ENCODE measurements at regions not wholly inside any gene's neighbourhood (a gene's known extent, or its start where the extent isn't known, plus 50 kb on each side); places are given as distances from the start of the nearest gene placed in this dataset.

GRCh38 chr21:34282223-34282622 is 81.6 kb upstream of the KCNE2 start:
- Histone ChIP-seq H3K9ac (ENCODE audit: insufficient read depth, low read depth, low read length) (no peak overlapping the region), H3K4me3 (replicated peaks in 1 of 3; ENCODE audit: insufficient read depth in 1 of 3, low read depth in 2 of 3, low read length in 3 of 3) (no peak overlapping the region), H2AFZ (ENCODE audit: low read length) (no peak overlapping the region), H3K36me3 (replicated peaks in 1 of 2; ENCODE audit: control insufficient read depth in 1 of 2, insufficient read depth in 2 of 2, low read length in 2 of 2) (no peaks in the 10 kb centered on the region), H3K27me3 (ENCODE audit: control insufficient read depth in 1 of 2, insufficient read depth in 2 of 2, low read length in 2 of 2) (peaks cover 0 to 36% of the 10 kb centered on the region in 2 experiments; a peak in 3 of 5 replicates), H4K20me1 (ENCODE audit: insufficient read depth, low read length) (no peaks in the 10 kb centered on the region), H3K27ac (ENCODE audit: extremely low read length, insufficient read depth, low read length) (no peak overlapping the region), H3K4me1 (ENCODE audit: insufficient read depth, low read length) (no peaks in the 10 kb centered on the region), H3K9me3 (ENCODE audit: low read length) (peaks cover 7% of the 10 kb centered on the region; the same call in 1 of the 2 replicates), H3K79me2 (ENCODE audit: insufficient read depth, low read length) (no peaks in the 10 kb centered on the region), H3K4me2 (ENCODE audit: low read depth, low read length) (no peak overlapping the region)
- ATAC-seq (no peak), DNase-seq (ENCODE audit: low spot score) (no peak), FAIRE-seq (no peak)
- intact Hi-C loops (cut with micrococcal nuclease; ENCODE audit: unreplicated experiment) = no loop called here
- 62% methylated on average over 4 of the region's 4 CpGs for WGBS (ENCODE audit: low lambda C conversion rate)
- BruUV-seq (replicated peaks) = no TSS peak
- TF ChIP-seq PRDM4 (CRISPR knock-in tag; IDR thresholded peaks at IDR 0.05; ENCODE audit: borderline replicate concordance) (no peak), THAP7 (CRISPR knock-in tag; IDR thresholded peaks at IDR 0.05) (no peak), KDM6A (CRISPR knock-in tag; IDR thresholded peaks at IDR 0.05; ENCODE audit: low read depth) (no peak), MZF1 (CRISPR knock-in tag; IDR thresholded peaks at IDR 0.05; ENCODE audit: borderline replicate concordance) (no peak), SRY (CRISPR knock-in tag; IDR thresholded peaks at IDR 0.05) (no peak), ZNF678 (CRISPR knock-in tag; IDR thresholded peaks at IDR 0.05) (no peak)
- CTCF ChIA-PET (ENCODE audit: low intra/inter-chr PET ratio, low total read pairs) = no interaction called here
- in situ Hi-C loops (cut with HindIII; ENCODE audit: extremely low pct_ligation_motif_present, low pct_unique_long_range_greater_than_20kb) = no loop called here
- POLR2A ChIA-PET = no interaction called here

- no TSS peak for BruUV-seq (replicated peaks)
- no peaks in the 10 kb centered on the region for H4K20me1 ChIP-seq (ENCODE audit: insufficient read depth, low read length)
- DNase-seq (ENCODE audit: low spot score) (no peak), ATAC-seq (no peak), FAIRE-seq (no peak)
- in situ Hi-C loops (cut with HindIII; ENCODE audit: extremely low pct_ligation_motif_present, low pct_unique_long_range_greater_than_20kb) (no loop called here), intact Hi-C loops (cut with micrococcal nuclease; ENCODE audit: unreplicated experiment) (no loop called here)
- no peak overlapping the region for H3K9ac ChIP-seq (ENCODE audit: insufficient read depth, low read depth, low read length)
- peaks cover 0 to 25% of the 10 kb centered on the region in 2 experiments; a peak in 2 of 5 replicates for H3K27me3 ChIP-seq (ENCODE audit: control insufficient read depth in 1 of 2, insufficient read depth in 2 of 2, low read length in 2 of 2)
- ChIA-PET POLR2A (no interaction called here), CTCF (ENCODE audit: low intra/inter-chr PET ratio, low total read pairs) (no interaction called here)
- no peak overlapping the region for H2AFZ ChIP-seq (ENCODE audit: low read length)
- no peaks in the 10 kb centered on the region for H3K36me3 ChIP-seq (replicated peaks in 1 of 2; ENCODE audit: control insufficient read depth in 1 of 2, insufficient read depth in 2 of 2, low read length in 2 of 2)
- no peak overlapping the region for H3K4me2 ChIP-seq (ENCODE audit: low read depth, low read length)
- H3K9me3 ChIP-seq (ENCODE audit: low read length) = peaks cover 20% of the 10 kb centered on the region; the same call in 1 of the 2 replicates
- H3K4me1 ChIP-seq (ENCODE audit: insufficient read depth, low read length) = no peaks in the 10 kb centered on the region
- no peaks in the 10 kb centered on the region for H3K79me2 ChIP-seq (ENCODE audit: insufficient read depth, low read length)
- H3K27ac ChIP-seq (ENCODE audit: extremely low read length, insufficient read depth, low read length) = no peak overlapping the region
- H3K4me3 ChIP-seq (replicated peaks in 1 of 3; ENCODE audit: insufficient read depth in 1 of 3, low read depth in 2 of 3, low read length in 3 of 3) = no peak overlapping the region
- 33% methylated on average over 3 of the region's 4 CpGs for WGBS (ENCODE audit: low lambda C conversion rate)
- TF ChIP-seq TAF1 (CRISPR knock-in tag; IDR thresholded peaks at IDR 0.05) = no peak
- no peak for TF ChIP-seq ZNF788 (CRISPR knock-in tag; IDR thresholded peaks at IDR 0.05; ENCODE audit: borderline replicate concordance)
- no peak for TF ChIP-seq ATF5 (CRISPR knock-in tag; IDR thresholded peaks at IDR 0.05; ENCODE audit: low read depth)
- TF ChIP-seq ZNF549 (CRISPR knock-in tag; IDR thresholded peaks at IDR 0.05) = no peak
- TF ChIP-seq ZNF800 (CRISPR knock-in tag; IDR thresholded peaks at IDR 0.05) = no peak
- TF ChIP-seq SALL2 (CRISPR knock-in tag; IDR thresholded peaks at IDR 0.05) = no peak
- TF ChIP-seq CBX5 (CRISPR knock-in tag; IDR thresholded peaks at IDR 0.05; ENCODE audit: borderline replicate concordance) = no peak
- TF ChIP-seq ZFYVE20 (CRISPR knock-in tag; IDR thresholded peaks at IDR 0.05; ENCODE audit: borderline replicate concordance, low read depth) = no peak
Measured at GRCh38 chr21:34284666-34285065, 79.1 kb upstream of the KCNE2 start.

Data from HepG2 (cell line).